Urothelium cell line (cell line): ENCODE measurements at regions not wholly inside any gene's neighbourhood (a gene's known extent, or its start where the extent isn't known, plus 50 kb on each side); places are given as distances from the start of the nearest gene placed in this dataset.

Experiments used
- DNase-seq: peaks from one replicate; pipeline ENCODE4 v3.0.0; 2011; ENCODE audit warnings: low spot score, mixed read lengths
- FAIRE-seq: peaks from 2 replicates; lab custom pipeline; 2011; peaks lifted over from hg19 to GRCh38; lab: Jason Lieb, UNC

DNA sequence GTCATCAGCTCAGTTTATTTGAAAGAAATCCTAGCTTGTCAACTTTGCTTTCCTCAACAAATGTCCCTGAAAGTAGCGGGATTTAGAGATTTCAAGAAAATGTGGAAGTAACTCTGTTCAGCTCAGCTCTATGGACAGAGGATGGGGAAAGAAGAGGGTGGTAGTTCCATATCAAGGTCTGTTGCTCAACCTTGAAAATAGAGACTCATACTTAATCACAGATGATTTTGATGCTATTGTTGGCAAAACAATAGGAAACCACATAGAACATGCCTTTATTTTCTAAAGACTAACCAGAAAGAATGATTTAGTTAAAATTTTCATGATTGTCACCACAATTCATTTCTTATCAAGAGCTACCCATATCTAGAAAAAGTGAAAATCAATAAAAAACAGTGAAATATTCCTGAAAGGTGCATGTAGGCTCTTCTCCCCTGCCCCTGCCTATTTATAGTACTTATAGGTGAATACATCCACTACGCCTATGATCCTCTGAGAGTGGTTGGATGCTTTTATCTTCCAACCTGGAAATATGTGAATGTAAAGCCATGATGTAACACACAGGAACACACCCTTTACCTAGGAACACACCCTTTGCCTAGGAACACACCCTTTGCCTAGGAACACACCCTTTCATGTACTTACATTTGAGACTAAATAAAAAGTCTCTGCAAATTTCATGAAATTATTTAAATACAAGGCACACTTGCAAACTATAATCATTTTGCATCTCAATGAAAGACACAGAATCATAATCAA is 65.8 kb downstream of the ETAA1 start:
- no peak for DNase-seq
- no peak for FAIRE-seq

GRCh38 chr2:67463810-67464209 is 66.7 kb downstream of the ETAA1 start:
- FAIRE-seq (peak; percentile 50), DNase-seq (peak; percentile 75)

DNA sequence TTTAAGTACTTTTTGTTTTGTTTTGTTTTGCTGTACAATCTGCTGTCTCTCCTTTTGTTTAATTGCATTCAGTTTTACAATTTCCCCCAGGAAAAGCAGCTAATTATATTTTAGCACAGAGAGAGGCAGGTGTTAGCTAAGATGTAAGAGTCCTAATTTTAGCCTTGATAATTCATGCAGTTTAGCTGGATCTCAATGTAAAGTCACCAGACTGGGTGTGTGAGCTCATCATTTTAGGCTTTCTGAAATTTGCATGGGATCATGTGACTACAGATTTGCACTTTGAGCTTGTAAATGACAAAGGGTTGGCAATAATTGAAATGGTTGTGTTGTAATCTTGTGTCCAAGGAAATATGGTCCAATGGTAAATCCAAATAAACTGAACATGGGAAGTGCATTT is 68.5 kb downstream of the ETAA1 start:
- DNase-seq (no peak), FAIRE-seq (no peak)

DNA sequence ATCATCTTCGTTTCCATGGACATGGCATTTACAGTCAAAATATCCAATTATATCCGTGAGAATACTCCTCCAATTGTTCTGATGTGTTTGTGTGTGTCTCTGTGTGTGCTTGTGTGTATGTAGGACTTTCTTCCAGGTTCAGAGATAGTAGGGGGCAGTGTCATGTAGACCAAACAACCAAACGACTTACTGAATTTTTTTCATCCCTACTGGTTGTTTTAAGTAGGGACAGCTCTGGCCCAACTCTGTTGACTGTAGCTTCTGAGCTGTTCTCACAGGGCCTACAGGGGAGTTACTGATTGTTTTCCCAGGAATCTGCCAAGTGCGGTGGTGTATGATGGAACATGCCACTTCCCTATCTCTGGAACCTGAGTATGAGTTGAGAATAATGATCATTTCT is 69.6 kb downstream of the ETAA1 start:
- no peak for DNase-seq
- no peak for FAIRE-seq

- DNase-seq: no peak
- FAIRE-seq: no peak
Measured at GRCh38 chr2:67471681-67472080, 74.5 kb downstream of the ETAA1 start.

GRCh38 chr2:67476809-67477790 is 80.0 kb downstream of the ETAA1 start:
- no peak for FAIRE-seq
- DNase-seq: peak; percentile 40

DNA sequence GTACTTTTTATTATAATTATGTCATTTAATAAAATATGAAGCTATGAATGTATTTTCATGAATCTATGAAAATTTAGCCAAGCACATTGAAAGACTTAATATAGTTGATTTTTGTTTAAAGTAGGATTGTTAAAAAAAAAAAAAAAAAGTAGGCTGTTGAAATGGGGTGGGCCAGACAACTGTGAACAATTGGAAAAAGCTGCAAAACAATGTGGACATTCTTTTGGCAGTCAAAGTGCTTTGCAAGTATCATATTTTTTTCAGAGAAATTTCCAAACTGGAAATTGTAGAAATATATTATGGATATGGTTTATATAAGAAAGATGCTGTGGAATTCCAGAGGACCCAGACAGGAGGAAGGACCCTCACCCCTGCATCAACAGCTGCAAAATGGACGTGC is 82.1 kb downstream of the ETAA1 start:
- no peak for DNase-seq
- no peak for FAIRE-seq

GRCh38 chr2:67485431-67485830 is 88.3 kb downstream of the ETAA1 start:
- DNase-seq (no peak), FAIRE-seq (no peak)

DNA sequence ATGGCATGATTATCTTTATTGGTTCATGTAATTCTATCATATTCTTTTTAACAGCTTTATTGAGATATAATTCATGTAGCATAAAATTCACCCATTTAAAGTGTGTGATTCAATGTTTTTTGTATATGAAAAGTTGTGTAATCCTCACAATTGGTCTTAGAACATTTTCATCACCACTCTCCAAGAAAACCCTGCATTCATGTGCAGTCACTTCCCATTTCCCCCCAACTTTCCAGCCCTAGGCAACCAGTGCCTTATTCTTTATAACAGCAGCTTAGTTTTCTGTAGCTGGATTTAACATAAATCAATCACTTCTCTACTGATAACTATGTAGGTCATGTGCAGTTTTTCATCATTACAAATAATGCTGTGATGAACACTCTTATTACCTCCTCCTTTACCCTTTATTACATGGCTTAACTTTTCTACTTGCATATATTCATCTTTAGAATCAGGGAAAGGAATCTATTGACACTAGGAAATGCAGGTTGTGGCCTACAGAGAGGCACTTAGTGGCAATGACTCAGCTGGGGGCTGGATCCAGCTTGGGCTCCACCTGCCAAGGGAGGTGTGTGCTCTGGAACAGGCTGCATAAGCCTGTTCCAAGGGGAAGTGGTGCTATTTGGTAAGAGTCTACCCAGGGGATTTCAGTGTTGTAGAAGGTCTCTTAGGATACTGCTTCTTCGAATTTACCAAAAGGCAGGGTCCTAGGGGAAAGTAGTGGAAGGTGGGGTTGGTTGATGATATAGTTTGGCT is 89.1 kb downstream of the ETAA1 start:
- DNase-seq (peak; percentile 22), FAIRE-seq (peak; percentile 55)

GRCh38 chr2:67487993-67488392 is 90.9 kb downstream of the ETAA1 start:
- FAIRE-seq: no peak
- DNase-seq: no peak

GRCh38 chr2:67489396-67489795 is 92.3 kb downstream of the ETAA1 start:
- FAIRE-seq: peak; percentile 37
- DNase-seq: no peak

DNA sequence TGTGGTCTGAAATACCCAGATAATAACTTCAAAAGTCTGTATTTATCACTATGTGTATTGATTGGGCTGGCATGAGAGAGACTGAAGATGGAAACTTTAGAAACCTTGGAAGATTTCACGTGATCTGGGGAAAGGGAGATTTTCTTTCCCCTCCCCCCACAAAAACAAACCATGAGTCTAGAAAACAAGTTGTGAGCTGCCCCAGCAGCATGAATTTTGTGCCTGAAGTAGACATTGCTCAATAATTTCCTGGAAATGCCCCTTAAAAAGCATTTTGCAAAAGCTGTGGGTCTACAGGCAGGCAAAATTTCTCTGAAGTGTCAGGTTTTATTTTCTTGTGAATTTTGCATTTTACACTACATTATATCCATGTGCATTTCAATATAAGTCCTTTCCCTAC is 101.8 kb downstream of the ETAA1 start:
- FAIRE-seq: no peak

GRCh38 chr2:67499989-67500388 is 102.9 kb downstream of the ETAA1 start:
- no peak for FAIRE-seq
- no peak for DNase-seq

More for the DNA sequence above, 101.8 kb downstream of the ETAA1 start:
- DNase-seq: no peak

DNA sequence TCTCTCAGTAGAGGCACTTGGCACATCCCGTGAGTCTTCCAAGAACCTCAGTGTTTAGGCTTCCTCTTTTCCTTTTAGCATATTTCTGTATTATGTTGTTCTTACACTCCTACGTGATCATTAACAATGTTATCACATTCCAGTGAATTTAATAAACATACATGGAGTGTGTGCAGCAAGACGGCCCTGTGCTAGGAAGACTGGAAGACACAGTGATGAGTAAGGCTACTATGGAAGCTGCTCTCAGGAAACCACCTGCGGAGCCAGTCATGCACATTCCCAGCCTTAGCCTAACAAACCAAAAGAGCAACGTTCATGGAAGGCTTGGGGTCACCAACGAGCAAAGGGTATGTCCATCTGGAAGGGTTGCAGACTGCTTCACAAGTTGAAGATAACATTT is 103.4 kb downstream of the ETAA1 start:
- FAIRE-seq (no peak), DNase-seq (no peak)

GRCh38 chr2:67502346-67503065 is 105.4 kb downstream of the ETAA1 start:
- DNase-seq: no peak
- no peak for FAIRE-seq

- DNase-seq: peak; percentile 33
- no peak for FAIRE-seq
Measured at GRCh38 chr2:67503066-67503795, 106.1 kb downstream of the ETAA1 start.

DNA sequence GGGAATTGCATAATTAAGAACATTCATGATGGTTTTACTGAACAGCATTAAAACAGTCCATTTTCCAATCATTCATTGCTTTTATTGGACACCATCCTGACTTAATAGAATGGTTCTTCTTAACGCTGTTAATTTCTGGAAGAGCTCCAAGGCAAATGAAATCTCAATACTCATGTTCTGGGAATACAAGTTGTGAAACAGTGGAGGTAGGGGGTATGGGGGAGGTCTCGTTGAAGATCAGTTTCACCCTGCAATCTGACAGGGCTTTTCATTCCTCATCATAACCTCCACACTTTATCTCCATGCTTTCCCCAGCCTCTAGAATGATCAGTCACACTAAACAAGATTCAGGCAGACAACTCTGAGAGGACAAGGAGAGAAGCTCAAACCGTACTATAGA is 113.6 kb downstream of the ETAA1 start:
- FAIRE-seq (no peak), DNase-seq (no peak)

- no peak for FAIRE-seq
- DNase-seq: no peak
Measured at GRCh38 chr2:67514515-67514914, 117.4 kb downstream of the ETAA1 start.

DNA sequence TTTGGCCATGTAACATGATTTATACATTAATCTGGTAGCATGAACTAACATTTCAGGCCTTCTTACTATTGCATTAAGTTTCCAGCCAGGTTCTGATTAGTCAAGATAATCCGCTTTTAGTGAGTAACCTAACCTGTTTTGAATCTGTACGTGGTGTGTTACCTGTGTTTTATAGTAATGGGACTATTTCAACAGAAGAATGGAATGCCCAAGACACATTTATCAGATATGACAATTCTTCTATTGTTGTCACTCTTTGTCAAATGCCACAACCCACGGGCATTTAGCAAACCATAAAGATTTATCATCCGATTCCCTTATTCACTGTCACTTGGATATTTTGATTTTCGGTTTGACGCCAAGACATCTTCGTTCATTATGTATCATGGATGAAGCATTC is 117.9 kb downstream of the ETAA1 start:
- FAIRE-seq (no peak), DNase-seq (no peak)

GRCh38 chr2:67515538-67515937 is 118.4 kb downstream of the ETAA1 start:
- no peak for FAIRE-seq

More at GRCh38 chr2:67515538-67515937, 118.4 kb downstream of the ETAA1 start:
- DNase-seq: no peak
